ENCODE measurements at regions not wholly inside any gene's neighbourhood (a gene's known extent, or its start where the extent isn't known, plus 50 kb on each side); places are given as distances from the start of the nearest gene placed in this dataset.

GRCh38 chr7:50146692-50147091 is 53.6 kb upstream of the ZPBP start:
- POLR2A ChIA-PET = no interaction called here
- FAIRE-seq = no peak

More at GRCh38 chr7:50146692-50147091, 53.6 kb upstream of the ZPBP start:
- ATAC-seq (no peak), DNase-seq (ENCODE audit: low spot score) (no peak)
- H4K20me1 ChIP-seq (ENCODE audit: insufficient read depth, low read length) = no peaks in the 10 kb centered on the region
- CTCF ChIA-PET (ENCODE audit: low intra/inter-chr PET ratio, low total read pairs) = no interaction called here
- 9% methylated on average over 3 of the region's 3 CpGs for WGBS (ENCODE audit: low lambda C conversion rate)
- H3K9ac ChIP-seq (ENCODE audit: insufficient read depth, low read depth, low read length) = no peak overlapping the region
- intact Hi-C loops (cut with micrococcal nuclease; ENCODE audit: unreplicated experiment) = no loop called here
- H3K4me1 ChIP-seq (ENCODE audit: insufficient read depth, low read length) = no peaks in the 10 kb centered on the region
- no peak overlapping the region for H3K4me2 ChIP-seq (ENCODE audit: low read depth, low read length)
- no peaks in the 10 kb centered on the region for H3K36me3 ChIP-seq (replicated peaks in 1 of 2; ENCODE audit: control insufficient read depth in 1 of 2, insufficient read depth in 2 of 2, low read length in 2 of 2)
- no peak overlapping the region for H3K4me3 ChIP-seq (replicated peaks in 1 of 3; ENCODE audit: insufficient read depth in 1 of 3, low read depth in 2 of 3, low read length in 3 of 3)
- TF ChIP-seq PREB (CRISPR knock-in tag; IDR thresholded peaks at IDR 0.05) (no peak), TBL1XR1 (IDR thresholded peaks at IDR 0.05; ENCODE audit: borderline replicate concordance, low read length, partially characterized antibody) (no peak), ZFP36L1 (CRISPR knock-in tag; IDR thresholded peaks at IDR 0.05) (no peak), GRHL1 (CRISPR knock-in tag; conservative IDR thresholded peaks at IDR 0.05) (no peak), KDM2A (CRISPR knock-in tag; IDR thresholded peaks at IDR 0.05; ENCODE audit: borderline replicate concordance, low read depth) (no peak), ZBTB7A (CRISPR knock-in tag; IDR thresholded peaks at IDR 0.05) (no peak), TOE1 (CRISPR knock-in tag; IDR thresholded peaks at IDR 0.05) (no peak), ZNF644 (CRISPR knock-in tag; IDR thresholded peaks at IDR 0.05; ENCODE audit: low read depth) (no peak), ZNF280B (CRISPR knock-in tag; IDR thresholded peaks at IDR 0.05; ENCODE audit: borderline replicate concordance) (no peak)
- H3K27me3 ChIP-seq (ENCODE audit: control insufficient read depth in 1 of 2, insufficient read depth in 2 of 2, low read length in 2 of 2) = 0 out of 5 replicates have a peak, but pooled peaks cover 0 to 3% of the 10 kb centered on the region in 2 experiments
- BruUV-seq (replicated peaks) = no TSS peak
- no peaks in the 10 kb centered on the region for H3K79me2 ChIP-seq (ENCODE audit: insufficient read depth, low read length)
- H3K9me3 ChIP-seq (ENCODE audit: low read length) = no peaks in the 10 kb centered on the region
- in situ Hi-C loops (cut with HindIII; ENCODE audit: extremely low pct_ligation_motif_present, low pct_unique_long_range_greater_than_20kb) = loop anchor here (10.0 to 25.0 kb wide), 2 partner anchors 268 to 541 kb away; no protein-coding TSS in a partner anchor
- H2AFZ ChIP-seq (ENCODE audit: low read length) = no peak overlapping the region
- H3K27ac ChIP-seq (ENCODE audit: extremely low read length, insufficient read depth, low read length) = no peak overlapping the region
